HEK293T (cell line): ENCODE measurements at regions not wholly inside any gene's neighbourhood (a gene's known extent, or its start where the extent isn't known, plus 50 kb on each side); places are given as distances from the start of the nearest gene placed in this dataset.

ENCODE experiments used
- FOXK2 ChIP-seq: fragments of 450-650 bp; IDR thresholded peaks from 2 replicates; pipeline ENCODE4 v1.6.1; 2016; ENCODE audit warnings: mild to moderate bottlenecking
- TARDBP ChIP-seq: fragments of 450-650 bp; IDR thresholded peaks from 2 replicates; pipeline ENCODE4 v1.6.1; 2016

DNA sequence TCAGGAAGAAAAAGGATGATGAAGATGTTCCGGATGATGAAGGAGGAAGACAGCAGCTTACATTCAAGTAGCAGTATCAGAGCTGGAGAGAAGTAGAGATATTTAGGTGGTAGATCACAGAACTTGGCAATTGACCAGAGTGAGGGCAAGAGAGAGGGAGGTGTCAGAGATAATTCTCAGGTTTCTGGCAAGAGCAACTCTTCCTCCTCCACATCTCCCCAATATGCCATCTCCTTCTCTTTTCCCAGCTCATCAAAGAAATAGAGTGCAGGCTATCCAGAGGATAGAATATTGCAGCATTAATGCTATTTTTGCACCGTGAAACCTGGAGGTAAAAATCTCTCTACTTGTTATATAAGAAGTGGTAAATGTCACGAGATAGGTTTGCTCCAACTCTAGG lies 64.9 kb upstream of the OPCML start:
- TF ChIP-seq FOXK2 (no peak), TARDBP (no peak)
